Activated CD4-positive, CD25-positive, alpha-beta regulatory T cell treated with anti-CD3 and anti-CD28 coated beads, Interleukin-2, amount 50 U/mL, for 24 hours (primary cell): ENCODE measurements at regions not wholly inside any gene's neighbourhood (a gene's known extent, or its start where the extent isn't known, plus 50 kb on each side); places are given as distances from the start of the nearest gene placed in this dataset.
A peak's percentile ranks its signal among the peaks of the same experiment; 100 is the strongest.
"Not testable (repeated sequence)": the region's sequence is repeated elsewhere in the genome, so short reads cannot be mapped to it uniquely, and the experiment has no call there.

ENCODE experiments used
- ATAC-seq, 2 donors: fragments of 150-1000 bp; cut with Tn5 transposase; one replicate each; pipeline ENCODE4 v1.10.0; 2021; ENCODE audit warnings: mild to moderate bottlenecking in 1 of 2, moderate library complexity in 1 of 2

DNA sequence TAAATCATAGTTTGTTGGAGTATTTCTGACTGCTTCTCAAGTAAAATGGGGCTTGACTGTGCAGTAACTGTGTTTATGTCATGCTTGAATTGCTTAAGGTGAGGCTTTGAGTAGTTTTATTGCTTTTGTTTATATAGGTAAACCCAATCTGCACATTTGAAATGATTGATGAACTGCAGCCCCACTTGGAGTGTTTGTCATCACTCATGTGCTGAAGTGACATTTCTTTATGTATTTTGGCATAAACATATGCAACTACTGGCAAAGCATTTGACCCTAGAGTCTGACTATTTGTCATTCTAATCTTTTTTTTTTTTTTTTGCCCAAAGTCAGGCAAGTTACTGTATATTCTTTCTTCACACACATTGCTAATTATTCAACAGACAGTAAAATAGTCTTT lies 491.4 kb upstream of the POU3F2 start:
- no peak for ATAC-seq

GRCh38 chr6:98343797-98344196 lies 490.6 kb upstream of the POU3F2 start:
- no peak for ATAC-seq

- no peak for ATAC-seq
These were observed 482.0 kb upstream of the POU3F2 start for GRCh38 chr6:98352348-98352747.

- no peak for ATAC-seq
These were observed 476.2 kb upstream of the POU3F2 start for GRCh38 chr6:98358173-98358572.

GRCh38 chr6:98366371-98366770 lies 468.0 kb upstream of the POU3F2 start:
- ATAC-seq = no peak

GRCh38 chr6:98380589-98380988 lies 453.8 kb upstream of the POU3F2 start:
- no peak for ATAC-seq

- peak in 1 of 2 donors; percentile 44 for ATAC-seq
These were observed 452.1 kb upstream of the POU3F2 start for GRCh38 chr6:98382246-98382645.

DNA sequence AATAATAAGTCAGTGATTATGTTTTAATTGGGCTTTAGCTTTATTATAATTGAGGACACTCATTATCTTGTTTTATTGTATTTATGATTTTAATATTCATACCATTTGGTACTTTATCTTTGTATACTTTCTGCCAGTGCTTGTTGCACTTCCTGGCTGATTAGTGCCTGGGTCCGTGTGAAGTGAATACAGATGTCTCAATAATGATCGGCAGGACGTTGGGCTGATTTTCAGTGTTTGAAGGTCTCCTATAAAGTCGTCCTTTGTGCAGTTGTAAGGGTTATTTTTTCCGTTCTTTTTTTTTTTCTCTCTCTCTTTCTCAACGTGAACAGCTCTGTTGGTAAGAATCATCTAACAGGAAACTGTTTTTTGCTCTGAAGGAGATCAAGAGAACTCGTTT lies 450.0 kb upstream of the POU3F2 start:
- ATAC-seq = no peak

DNA sequence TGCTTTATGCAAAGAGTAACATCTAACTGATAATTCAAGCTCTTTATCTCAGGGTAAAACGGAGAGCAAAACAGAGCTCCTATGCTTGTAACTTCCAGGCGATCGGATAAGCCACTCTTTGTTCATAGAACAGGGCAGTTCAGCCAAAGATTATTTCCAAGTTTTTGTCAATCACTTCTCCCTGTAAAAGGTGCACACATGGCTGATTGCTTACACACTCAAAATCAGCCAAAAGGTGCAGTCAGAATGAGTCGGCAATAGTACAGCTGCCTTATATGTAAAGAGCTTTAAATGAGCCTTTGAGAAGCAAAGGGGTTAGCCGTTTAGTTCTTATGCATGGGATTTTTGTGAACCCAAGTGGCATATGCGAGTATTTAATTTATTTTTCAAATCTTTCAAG lies 449.6 kb upstream of the POU3F2 start:
- ATAC-seq = no peak

DNA sequence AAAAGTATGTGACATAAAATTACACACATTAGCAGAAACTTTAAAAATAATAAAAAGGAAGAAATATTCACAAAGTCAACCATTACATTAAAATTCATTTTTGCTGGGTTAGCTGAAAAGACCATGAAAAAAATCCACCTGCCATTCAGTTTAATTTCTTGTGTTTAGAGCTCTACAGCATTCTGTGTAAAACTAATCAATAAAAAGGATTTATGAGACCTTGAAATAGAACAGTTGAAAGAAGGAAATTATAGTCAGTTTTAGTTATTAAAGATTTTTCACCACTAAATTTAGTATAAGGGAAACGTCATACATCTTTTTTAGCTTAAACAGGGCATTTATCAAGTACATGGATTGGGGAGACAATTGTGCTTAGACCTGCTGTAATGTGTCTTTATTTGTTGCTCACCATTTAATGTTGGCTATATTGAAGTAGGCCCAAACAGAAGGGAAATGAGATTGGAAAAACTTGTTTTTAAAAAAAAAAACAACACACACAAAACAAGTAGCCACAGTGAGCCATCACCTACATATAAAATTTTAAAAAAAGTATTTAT lies 438.7 kb upstream of the POU3F2 start:
- no peak for ATAC-seq

DNA sequence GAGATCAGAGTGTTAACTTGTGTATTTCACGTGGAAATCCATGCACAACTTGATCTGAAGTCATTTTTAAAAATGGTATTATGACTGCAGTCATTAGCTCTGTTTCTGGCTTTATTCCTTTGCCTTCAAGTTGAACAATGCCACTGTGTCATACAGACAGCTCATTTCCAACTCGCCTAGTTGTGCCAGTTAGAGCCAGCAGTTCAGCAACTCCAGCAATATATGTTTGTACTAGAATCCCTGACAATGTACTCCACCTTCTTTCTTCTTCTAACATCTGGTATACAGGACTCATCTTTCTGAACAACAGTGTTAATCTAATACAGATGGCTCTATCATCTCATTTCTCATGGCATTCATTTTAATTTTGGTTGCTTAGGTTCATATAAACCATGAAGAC lies 418.3 kb upstream of the POU3F2 start:
- ATAC-seq = no peak

DNA sequence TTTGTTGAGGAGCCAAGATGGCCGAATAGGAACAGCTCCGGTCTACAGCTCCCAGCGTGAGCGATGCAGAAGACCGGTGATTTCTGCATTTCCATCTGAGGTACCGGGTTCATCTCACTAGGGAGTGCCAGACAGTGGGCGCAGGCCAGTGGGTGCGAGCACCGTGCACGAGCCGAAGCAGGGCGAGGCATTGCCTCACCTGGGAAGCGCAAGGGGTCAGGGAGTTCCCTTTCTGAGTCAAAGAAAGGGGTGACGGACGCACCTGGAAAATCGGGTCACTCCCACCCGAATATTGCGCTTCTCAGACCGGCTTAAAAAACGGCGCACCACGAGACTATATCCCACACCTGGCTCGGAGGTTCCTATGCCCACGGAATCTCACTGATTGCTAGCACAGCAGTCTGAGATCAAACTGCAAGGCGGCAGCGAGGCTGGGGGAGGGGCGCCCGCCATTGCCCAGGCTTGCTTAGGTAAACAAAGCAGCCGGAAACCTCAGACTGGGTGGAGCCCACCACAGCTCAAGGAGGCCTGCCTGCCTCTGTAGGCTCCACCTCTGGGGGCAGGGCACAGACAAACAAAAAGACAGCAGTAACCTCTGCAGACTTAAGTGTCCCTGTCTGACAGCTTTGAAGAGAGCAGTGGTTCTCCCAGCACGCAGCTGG lies 417.7 kb upstream of the POU3F2 start:
- ATAC-seq = not testable (repeated sequence)

DNA sequence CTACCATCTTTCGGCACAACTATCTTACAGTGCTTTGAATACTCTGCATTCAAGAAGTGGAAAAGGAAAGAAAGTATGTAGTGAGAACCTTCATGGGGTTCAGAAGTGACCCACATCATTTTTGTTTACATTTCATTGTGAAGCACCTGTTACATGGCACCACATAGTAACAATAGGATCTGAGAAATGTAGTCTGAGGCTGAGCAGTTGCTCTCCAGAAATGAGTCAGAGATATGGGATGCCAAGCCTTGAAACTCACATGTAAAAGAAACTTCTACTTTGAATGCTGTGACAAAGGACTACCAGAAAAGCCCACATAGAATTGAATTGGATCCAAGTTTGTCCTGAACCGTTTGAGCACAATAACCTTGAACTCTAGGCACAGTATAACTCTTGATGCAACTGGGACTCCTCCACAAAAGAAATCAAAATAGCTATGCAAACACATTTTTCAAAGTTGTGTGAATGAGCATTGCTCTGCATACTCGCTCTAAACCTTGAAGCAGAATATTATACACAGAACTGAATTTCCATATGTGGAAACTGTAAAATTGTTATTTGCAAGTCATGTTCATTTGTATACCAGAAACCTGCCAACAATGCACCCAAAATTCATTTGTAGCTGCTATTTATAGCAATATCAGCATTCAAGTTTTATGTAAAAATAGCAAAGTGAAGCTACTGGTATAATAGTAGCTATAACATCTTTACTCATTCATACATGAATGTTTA lies 400.9 kb upstream of the POU3F2 start:
- ATAC-seq = no peak

DNA sequence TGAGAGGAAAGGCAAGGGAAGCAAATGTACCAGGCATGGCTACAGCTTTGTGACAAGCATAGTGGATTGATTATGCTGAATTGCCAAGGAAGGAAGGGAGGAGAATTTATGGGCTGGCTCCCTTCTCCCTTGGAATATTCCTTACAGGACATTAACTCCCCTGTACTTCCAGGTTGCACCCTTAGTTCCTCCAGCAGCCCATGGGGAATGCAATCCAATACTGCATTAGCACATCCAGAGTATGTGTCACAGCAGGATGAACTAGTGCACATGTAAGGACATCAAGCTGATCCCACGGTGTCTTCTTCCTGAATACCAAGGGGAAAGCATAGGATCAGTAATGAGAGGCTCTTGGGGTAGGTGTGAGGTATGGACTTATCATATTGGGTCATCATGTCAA lies 390.7 kb upstream of the POU3F2 start:
- no peak for ATAC-seq

DNA sequence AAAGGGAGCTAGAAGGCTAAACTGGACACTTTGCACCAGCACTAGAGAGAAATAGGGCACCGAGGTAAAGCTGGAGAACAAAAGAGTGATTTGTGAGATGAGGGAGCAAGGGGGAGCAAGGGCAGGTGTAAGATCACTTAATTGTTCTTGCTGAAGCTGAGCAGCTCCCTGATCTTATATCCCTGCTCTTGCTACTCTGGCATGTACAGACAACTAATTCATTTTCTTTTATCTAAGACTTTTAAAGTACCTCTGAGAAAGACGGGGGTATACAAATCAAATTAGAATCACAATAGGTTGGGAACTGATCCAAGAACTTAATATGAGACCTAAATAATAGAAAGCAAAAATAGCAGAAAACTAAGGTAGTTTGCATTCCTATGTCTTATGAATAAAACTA lies 381.7 kb upstream of the POU3F2 start:
- ATAC-seq = no peak

- ATAC-seq = no peak
These were observed 379.5 kb upstream of the POU3F2 start for GRCh38 chr6:98454809-98455322.

DNA sequence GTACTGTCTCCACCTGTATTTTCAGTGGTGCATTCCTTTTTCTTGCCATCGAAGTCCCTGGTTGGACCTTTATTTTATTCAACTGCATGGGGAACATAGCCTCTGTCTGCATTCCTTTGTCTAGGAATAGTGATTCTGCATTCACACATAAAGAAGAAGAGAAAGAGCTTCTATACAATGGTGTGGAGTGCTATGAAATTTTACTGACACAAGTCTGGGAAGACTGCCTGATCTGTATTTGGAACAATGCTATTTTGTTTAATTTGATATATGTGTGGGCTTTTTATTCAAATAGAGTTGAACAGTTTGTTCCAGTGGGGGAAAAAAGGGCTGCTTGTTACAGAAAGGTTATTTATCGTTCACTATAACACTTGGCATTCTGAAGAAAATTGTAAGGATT lies 375.7 kb upstream of the POU3F2 start:
- no peak for ATAC-seq

GRCh38 chr6:98463038-98464000 lies 371.1 kb upstream of the POU3F2 start:
- ATAC-seq = no peak

DNA sequence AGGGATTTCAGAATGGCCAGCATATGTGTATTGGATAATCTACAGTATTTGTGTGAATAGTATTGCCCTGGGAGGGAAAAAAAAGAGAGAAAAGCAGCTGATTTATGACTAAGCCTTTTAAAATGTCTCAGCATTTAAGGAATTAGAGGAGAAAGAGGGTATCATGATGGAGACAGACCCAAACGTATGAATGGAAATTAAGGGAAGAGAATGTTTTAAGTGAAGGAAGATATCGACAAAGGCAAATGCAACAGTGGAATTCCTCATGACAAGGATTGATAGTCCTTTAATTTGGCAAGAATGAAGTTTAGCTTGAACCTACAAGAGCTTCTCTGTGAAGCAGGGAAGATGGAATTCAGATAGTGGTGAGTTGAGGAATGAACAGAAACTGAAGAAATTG lies 367.3 kb upstream of the POU3F2 start:
- ATAC-seq = no peak

- ATAC-seq = no peak
These were observed 366.5 kb upstream of the POU3F2 start for GRCh38 chr6:98467902-98468301.

DNA sequence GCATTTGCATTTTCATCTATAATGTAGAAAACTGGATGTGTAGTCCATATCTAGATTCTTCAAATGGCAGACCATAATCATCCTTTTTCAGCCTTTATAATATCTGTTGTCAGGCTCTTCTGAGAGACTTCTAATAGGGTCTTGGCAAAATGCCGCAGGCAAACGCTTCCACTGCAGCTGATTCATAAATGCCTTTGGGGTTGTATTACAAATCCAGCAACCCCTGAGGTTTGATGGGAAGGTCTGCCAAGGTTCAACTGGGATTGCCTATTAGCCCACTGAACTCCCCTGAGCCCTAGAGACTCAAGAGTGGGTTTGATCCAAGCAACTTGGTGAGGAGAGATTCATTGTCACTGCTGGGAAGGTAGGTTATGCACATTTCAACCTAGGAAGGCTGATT lies 365.2 kb upstream of the POU3F2 start:
- no peak for ATAC-seq

GRCh38 chr6:98470821-98471220 lies 363.6 kb upstream of the POU3F2 start:
- ATAC-seq = no peak

DNA sequence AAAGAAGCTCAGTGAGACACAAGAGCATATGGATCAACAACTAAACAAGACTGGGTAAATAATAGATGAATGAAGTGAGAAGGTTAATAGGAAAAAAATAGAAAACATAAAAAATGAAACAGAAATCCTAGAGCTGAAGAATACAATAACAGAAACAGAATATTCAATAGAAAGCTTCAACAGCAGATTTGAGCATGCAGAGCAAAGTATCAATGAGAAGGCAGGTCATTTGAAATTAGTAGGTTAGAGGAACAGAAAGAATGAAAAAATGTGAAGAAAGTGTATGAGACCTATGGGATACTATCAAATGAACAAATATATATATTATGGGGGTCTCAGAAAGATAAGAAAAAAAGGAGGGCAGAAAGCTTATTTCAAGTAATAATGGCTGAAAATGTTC lies 362.9 kb upstream of the POU3F2 start:
- ATAC-seq = no peak
